ENCODE measurements at regions not wholly inside any gene's neighbourhood (a gene's known extent, or its start where the extent isn't known, plus 50 kb on each side); places are given as distances from the start of the nearest gene placed in this dataset.

DNA sequence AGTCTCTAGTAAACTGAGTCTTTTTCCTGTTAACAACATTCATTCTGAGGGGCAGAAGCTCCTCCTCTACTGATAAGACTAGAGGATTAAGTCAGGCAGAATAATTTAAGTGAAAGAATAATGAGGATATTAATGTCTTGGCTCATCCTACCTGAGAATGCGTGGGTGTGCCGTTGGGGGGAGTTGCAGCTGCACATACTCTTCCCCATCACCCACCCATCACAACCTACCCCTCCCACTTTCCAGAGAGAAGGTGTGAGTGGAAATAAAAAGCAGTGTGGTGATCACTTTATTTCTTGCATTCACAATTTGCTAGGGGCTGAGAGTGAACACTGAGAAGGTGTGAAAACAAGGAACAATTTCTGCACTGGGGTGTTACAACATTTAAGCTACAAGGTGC, 146.8 kb upstream of the MAGI3 start:
- TF ChIP-seq, protein P1, sequence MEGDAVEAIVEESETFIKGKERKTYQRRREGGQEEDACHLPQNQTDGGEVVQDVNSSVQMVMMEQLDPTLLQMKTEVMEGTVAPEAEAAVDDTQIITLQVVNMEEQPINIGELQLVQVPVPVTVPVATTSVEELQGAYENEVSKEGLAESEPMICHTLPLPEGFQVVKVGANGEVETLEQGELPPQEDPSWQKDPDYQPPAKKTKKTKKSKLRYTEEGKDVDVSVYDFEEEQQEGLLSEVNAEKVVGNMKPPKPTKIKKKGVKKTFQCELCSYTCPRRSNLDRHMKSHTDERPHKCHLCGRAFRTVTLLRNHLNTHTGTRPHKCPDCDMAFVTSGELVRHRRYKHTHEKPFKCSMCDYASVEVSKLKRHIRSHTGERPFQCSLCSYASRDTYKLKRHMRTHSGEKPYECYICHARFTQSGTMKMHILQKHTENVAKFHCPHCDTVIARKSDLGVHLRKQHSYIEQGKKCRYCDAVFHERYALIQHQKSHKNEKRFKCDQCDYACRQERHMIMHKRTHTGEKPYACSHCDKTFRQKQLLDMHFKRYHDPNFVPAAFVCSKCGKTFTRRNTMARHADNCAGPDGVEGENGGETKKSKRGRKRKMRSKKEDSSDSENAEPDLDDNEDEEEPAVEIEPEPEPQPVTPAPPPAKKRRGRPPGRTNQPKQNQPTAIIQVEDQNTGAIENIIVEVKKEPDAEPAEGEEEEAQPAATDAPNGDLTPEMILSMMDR (IDR thresholded peaks at IDR 0.05; ENCODE audit: low read length): no peak
- TF ChIP-seq EZH2phosphoT487 (IDR thresholded peaks at IDR 0.05; ENCODE audit: low read length) (no peak), EZH2 (optimal IDR thresholded peaks at IDR 0.05; ENCODE audit: low read depth, low read length) (no peak)
